ENCODE measurements at regions not wholly inside any gene's neighbourhood (a gene's known extent, or its start where the extent isn't known, plus 50 kb on each side); places are given as distances from the start of the nearest gene placed in this dataset.

- peak; percentile 3 for DNase-seq
Observed at GRCh38 chr1:181392613-181393220, 90.6 kb upstream of the CACNA1E start.

- no peak for DNase-seq
Observed at GRCh38 chr1:181394766-181395165, 88.6 kb upstream of the CACNA1E start.

GRCh38 chr1:181396171-181396670 lies 87.1 kb upstream of the CACNA1E start:
- DNase-seq = no peak

GRCh38 chr1:181396811-181397210 lies 86.5 kb upstream of the CACNA1E start:
- DNase-seq = no peak

- no peak for DNase-seq
Observed at GRCh38 chr1:181397845-181398244, 85.5 kb upstream of the CACNA1E start.

- no peak for DNase-seq
Observed at GRCh38 chr1:181398544-181398943, 84.8 kb upstream of the CACNA1E start.

- DNase-seq = no peak
Observed at GRCh38 chr1:181405584-181405983, 77.7 kb upstream of the CACNA1E start.

- DNase-seq = no peak
Observed at GRCh38 chr1:181406989-181407388, 76.3 kb upstream of the CACNA1E start.

GRCh38 chr1:181409981-181410380 lies 73.3 kb upstream of the CACNA1E start:
- DNase-seq = no peak

- DNase-seq = no peak
Observed at GRCh38 chr1:181412746-181413145, 70.6 kb upstream of the CACNA1E start.

- no peak for DNase-seq
Observed at GRCh38 chr1:181413195-181413815, 70.0 kb upstream of the CACNA1E start.

- no peak for DNase-seq
Observed at GRCh38 chr1:181413836-181414235, 69.5 kb upstream of the CACNA1E start.

- no peak for DNase-seq
Observed at GRCh38 chr1:181416268-181416860, 67.0 kb upstream of the CACNA1E start.

GRCh38 chr1:181417915-181418314 lies 65.4 kb upstream of the CACNA1E start:
- DNase-seq = no peak

GRCh38 chr1:181423301-181423918 lies 59.9 kb upstream of the CACNA1E start:
- peak; percentile 2 for DNase-seq

GRCh38 chr1:181424786-181425403 lies 58.4 kb upstream of the CACNA1E start:
- DNase-seq = peak; percentile 89

- no peak for DNase-seq
Observed at GRCh38 chr1:181425566-181425965, 57.8 kb upstream of the CACNA1E start.

GRCh38 chr1:181429462-181429861 lies 53.9 kb upstream of the CACNA1E start:
- DNase-seq = no peak

- DNase-seq = no peak
Observed at GRCh38 chr1:181430015-181430885, 53.1 kb upstream of the CACNA1E start.
